ENCODE measurements at regions not wholly inside any gene's neighbourhood (a gene's known extent, or its start where the extent isn't known, plus 50 kb on each side); places are given as distances from the start of the nearest gene placed in this dataset.
"Not testable (repeated sequence)": the region's sequence is repeated elsewhere in the genome, so short reads cannot be mapped to it uniquely, and the experiment has no call there.

DNA sequence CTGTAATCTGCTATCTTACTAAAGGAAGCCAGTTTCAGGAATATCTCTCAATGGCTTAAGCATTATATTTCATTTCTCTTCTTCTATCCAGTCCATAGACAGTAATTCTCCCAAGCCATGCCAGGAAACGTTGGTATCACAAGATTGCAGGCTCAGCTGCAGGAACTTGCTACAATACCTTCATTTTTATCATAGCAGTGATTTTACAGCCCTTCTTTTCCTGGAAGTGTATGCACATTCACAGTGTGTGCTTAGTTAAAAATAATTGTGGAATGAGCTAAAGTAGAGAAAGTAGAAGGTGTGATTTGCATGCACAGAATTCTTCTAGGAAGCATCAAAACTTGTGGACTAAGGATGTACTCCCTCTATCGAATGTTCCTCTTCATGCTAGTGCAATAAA, 647.2 kb upstream of the PTBP2 start:
- no peak for DNase-seq (ENCODE audit: low read depth)

DNA sequence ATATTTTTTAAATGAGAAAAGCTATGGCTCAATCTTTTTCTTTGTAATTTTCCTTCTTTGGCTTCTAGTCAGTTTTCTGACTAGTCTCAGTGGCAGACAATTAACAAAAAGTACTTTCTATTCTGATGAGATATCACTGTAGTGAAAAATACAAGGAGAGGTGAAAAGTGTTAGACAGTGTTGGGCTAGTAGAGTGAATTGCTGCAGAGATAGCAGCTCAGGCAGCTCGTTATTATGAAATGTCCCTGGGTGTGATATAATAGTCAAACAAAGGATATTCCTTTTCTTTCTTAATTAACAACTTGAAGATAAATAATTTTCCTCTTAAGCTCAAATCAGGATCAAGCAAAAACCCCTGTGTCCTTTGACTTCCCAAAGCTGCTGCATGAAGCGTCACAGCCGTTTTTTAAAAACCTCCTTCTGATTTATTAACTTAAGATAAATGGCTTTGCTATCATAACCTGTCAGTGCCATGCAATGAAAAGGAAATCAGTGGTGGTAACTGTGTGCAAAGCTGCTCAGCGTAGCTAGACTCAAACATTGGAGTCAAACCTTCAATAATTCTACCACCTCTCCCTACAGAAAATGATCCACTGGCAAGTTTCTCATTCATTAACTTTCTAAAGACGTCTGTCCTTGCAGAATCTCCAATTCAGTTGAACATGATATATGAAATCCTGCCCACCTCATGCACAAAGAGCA, 646.6 kb upstream of the PTBP2 start:
- no peak for DNase-seq (ENCODE audit: low read depth)

DNA sequence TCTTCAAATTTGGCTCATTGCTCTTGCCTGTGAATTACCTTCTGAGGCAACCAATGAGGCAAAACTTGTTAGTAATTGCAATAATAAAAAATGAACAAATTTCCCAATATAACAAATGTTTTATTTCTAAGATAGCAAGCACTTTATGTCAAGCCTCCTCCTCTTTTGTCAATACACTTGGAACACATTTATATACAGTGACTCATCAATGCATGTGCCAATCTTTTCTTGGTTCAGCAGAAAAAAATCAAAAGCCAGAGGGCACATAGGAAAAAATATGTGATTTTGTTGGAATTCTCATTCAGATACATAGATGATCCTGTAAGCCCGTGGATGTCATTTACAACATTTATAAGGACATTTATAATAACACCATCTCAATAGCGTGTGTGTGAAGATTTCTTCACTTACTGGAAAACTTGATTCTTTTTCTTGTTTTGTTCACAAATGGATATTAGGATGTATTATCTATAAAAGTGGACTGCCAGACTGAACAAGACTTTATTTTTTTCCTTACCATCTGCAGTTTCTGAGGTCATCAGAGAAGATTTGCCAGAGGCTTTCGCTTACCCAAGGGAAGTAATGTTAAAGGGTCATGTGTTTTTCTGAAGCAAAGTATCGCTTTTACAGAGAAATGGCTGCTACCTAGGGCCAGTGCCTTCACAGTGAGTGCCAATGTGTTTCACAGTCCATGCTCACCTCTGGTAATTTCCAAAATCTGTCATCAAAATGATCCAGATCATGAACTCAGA, 645.7 kb upstream of the PTBP2 start:
- no peak for DNase-seq (ENCODE audit: low read depth)

DNA sequence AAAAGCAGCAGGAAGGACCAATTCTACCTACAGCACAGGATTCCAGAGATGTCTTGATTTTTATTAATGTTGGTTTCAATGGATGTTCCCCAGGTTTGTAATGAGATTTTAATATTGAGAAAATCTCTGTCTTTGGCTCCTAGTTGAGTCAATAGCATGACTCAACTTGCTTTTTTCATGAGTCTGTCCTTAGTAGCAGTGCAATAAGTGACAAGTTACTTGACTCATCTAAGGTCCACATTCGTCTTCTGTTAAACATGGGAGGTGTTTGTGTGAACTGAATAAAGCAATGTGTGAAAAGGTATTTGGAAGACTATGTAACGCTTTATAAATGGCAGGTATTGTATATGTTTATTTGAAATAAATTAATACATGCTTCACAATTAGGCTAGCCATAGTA, 645.0 kb upstream of the PTBP2 start:
- no peak for DNase-seq (ENCODE audit: low read depth)

DNA sequence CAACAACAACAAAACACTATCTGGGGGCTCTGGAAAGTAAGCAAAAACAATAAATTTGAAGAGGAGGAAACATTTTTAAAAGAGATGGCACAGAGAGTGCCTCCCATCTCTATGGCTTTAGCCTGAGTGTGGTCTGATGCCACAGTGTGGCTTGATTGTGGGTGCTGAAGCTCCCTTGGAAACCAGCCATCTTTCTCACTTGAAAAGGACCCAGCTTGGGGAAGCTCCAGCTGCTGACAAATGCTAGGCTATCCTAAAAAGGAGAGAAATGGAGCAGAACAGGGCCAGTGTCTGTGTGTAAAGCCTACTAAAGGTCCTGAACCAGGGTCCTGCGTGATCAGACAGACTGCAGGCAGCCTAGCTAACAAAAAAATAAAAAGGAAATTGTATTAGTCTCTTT, 642.0 kb upstream of the PTBP2 start:
- no peak for DNase-seq (ENCODE audit: low read depth)

DNA sequence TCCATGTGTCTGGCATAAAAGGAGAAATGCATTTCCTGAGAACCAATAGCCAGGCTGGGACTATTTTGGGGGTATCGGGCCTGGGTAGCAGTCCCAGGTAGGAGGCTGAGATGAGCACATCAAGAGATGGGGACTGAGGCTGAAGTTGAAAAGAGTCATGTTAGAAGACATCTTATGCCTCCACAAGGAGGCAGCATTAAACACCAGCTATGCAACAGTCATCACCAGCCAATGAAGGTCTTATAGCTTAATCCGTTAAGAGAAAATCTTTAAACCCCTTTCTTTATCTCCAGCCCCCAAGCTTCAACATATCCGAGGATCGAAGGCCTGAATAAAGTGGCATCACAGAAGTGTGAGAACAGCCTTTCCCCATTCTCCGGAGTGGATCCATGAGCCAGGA, 640.7 kb upstream of the PTBP2 start:
- no peak for DNase-seq (ENCODE audit: low read depth)

DNA sequence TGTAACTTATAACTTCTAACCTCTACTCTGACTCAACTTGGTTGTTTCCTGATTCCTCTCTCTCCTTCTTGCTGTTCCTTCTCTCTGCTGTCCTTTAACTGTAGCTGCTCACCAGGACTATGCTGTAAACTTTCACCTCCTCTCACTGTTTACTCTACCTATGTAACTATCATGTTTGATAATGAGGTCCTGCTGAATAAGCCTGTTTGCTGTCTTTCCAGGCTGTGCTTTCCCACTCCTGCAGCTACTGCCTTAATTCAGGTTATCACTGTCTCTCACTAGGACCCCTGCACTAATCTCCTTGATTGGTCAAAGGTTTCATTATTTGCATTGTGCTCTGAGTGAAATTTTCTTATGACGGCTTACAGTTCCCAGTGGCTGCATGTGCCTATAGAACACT, 633.9 kb upstream of the PTBP2 start:
- no peak for DNase-seq (ENCODE audit: low read depth)

DNA sequence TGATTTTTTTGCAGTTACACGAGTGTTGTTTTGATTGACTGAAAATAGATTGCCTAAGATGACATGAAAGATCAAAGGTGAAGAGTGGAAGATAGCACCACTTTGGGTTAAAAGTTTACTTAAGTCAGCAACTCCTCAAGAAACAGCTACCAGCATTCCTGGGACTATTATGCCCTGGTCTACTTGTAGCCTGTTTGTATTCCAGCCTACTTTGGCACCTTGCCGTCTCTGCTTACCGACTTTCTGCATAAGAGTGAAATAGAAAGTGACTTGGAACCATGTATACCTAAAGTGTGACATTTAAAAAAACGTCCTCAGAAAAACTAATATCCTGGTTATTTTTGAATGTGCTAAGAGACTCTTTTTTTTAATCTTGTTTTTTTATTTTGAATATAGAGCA, 631.5 kb upstream of the PTBP2 start:
- DNase-seq (ENCODE audit: low read depth): no peak

DNA sequence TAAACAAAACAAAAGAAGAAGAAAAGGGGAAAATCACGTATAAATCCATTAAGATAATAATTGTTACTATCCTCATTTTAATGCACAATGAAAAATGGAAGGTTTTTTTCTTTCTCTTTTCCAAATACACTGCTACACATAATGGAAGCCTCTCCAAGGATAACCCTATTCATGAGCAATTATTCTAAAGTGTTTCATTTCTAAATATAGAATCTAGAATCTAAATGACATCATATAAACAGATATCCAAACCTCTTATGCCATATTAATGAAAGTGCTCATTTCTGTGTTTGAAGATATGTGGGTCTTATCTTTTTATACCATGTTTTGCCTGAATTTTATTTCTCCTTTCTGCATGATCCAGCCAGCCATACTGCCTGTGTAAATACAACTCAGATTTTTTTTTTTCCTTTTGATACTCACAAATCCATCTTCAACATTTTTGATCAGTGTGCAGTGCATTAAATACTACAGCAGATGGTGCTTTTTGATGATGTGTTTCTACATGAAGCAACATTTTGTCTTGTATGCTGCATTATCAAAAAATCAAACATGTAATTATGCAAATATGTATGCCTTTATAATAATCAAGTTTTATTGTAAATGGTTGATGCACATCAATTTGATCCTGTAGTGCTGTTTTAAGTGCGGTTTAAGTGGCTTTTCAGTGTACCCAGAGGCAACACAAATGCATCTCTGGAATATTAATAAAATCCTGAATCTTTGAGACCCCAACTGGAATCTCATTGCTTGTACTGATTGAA, 625.6 kb upstream of the PTBP2 start:
- no peak for DNase-seq (ENCODE audit: low read depth)

DNA sequence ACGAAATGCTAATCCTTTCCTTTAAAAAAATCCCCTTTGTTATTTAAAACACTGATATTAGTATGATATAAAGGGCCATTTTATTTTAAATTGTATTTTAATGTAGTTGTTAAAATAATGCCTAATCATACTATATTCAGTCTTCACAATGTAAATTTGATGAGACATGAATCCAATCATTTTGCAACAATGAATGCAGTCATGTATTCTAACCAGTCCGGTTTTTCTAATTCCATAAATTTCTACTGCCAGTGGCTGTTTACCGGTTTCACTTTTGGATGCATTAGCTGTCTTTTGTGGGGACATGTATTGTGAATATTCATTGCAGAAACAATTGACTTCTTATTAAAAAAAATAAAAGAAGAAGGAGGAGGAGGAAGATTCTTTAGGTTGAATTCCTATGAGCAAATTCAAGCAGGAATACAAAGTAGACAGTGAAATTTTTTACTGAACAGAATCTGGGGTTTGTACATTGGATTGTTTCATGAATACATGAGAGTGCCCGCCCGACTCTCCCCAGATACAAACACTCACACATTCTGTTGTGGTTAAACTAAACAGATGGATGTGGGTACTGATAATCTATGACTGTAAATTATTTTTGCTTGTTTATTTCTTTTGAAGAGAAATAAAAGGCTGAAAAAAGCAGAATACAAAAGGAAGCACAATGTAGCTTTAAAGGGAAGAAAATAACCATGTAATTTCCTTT, 624.8 kb upstream of the PTBP2 start:
- no peak for DNase-seq (ENCODE audit: low read depth)

DNA sequence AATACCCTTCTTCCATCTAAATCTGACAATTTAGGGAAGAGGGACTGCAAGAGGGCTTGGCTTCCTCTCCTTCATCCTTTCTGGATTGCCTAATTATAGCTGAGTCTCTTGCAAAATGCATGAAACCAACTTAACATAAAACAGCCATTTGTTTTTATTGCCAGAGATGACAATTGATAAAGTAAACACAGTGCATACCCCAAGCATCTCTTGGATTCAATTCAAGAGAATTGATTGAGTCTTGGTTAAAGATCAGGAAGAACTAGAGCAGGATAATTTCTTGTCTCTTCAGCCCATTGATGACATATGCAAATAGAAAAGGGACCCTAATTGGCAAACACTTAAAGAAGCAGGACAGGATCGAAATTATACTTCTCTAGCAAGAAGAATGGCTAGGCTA, 617.1 kb upstream of the PTBP2 start:
- DNase-seq (ENCODE audit: low read depth): no peak

DNA sequence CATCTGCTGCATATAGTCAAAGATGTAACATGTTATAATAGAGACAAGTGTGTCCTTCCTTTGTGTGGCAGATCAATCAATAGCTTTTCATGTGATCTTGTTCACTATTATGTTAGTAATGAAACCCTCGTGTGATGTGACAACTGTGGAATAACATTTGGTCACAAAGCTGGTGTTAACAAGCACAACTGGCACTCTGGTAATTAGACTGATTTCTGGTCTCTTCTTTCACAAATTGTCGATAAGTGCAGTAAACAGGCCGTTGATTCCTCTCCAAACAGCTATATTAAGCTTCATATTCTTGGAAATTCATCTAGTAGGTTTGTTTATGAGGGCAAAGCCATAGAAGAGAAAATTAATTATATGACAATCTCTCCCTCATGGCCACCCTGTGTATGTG, 616.7 kb upstream of the PTBP2 start:
- no peak for DNase-seq (ENCODE audit: low read depth)

DNA sequence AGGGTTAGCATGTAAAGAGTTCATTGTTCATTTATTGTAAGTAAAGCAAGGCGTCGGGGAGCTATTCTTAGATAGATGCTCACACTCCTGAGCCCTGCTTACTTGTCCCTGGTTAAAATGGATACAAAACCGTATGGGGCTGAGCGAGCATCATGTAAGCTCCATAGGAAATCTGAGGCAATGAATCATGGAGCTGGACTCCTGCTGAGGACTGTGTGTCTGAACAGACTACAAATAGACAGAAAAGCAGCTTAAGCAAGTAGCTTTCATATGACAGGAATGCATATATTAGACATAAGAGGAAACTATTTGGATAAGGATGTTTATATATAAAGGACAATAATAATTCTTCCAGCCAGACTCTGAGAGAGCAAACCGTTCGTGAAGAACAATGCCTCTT, 604.9 kb upstream of the PTBP2 start:
- no peak for DNase-seq (ENCODE audit: low read depth)

DNA sequence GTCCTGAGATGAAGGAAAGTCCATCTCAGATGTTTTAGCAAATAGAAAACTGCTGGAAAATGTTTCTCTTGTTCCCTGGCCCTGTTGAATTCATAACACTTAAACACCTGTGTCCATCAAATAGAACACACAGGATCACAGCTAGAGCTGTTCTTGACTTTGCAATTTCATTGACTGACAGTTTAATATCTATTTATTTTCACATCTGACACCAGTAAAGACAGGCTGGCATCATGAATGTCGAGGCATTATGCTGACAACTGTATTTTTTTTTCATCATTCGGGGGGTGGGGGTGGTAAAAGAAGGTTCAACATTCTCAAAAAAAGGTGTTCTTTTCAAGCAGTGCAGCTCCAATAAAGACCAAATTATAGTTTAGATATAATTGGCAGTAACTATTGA, 591.2 kb upstream of the PTBP2 start:
- DNase-seq (ENCODE audit: low read depth): no peak

DNA sequence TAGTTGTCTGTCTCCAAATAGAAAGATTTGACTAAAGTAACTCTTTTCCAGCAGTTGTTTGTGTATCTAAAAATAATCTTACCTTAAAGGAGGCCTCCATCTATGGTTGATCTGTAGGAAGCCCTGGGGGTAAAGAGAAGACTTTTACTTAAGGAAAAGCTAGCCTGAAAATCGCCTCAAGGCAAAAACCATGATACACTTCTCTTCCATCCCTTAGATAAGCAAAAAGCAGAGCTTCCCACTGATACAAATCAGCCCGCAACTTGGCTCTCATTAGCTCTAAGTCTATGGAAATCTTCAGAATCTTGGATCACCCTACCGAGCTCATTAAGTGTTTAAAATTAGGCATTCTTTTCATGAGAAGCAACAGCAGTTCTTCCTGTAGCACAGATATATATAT, 576.9 kb upstream of the PTBP2 start:
- no peak for DNase-seq (ENCODE audit: low read depth)

DNA sequence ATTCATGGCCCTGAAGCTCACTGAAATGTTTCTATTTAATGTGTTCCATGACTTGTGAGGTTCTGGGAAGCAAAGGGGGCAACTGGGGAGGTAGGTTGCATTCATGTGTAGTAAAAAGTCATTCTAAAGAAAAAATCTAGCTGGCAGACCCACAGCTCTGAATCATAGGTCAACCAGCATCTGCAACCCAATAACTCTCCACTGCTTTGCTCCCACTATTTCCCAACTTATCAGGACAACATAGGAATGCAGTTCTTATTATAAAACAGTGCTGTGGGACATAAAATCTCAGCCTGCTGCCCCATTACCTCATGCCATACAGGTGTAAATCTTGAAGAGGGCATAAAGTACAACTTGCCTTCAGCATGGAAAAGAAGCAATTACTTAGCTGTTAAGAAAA, 576.1 kb upstream of the PTBP2 start:
- no peak for DNase-seq (ENCODE audit: low read depth)

DNA sequence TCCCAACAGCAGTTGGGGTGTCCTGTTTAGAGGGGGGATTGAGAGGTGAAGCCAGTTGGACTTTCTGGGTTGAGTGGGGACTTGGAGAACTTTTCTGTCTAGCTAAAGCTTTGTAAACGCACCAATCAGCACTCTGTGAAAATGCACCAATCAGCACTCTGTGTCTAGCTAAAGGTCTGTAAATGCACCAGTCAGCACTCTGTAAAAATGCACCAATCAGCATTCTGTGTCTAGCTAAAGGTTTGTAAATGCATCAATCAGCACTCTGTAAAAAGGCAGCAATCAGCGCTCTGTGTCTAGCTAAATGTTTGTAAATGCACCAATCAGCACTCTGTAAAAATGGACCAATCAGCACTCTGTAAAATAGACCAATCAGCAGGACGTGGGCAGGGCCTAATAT, 568.6 kb upstream of the PTBP2 start:
- not testable (repeated sequence) for DNase-seq (ENCODE audit: low read depth)

DNA sequence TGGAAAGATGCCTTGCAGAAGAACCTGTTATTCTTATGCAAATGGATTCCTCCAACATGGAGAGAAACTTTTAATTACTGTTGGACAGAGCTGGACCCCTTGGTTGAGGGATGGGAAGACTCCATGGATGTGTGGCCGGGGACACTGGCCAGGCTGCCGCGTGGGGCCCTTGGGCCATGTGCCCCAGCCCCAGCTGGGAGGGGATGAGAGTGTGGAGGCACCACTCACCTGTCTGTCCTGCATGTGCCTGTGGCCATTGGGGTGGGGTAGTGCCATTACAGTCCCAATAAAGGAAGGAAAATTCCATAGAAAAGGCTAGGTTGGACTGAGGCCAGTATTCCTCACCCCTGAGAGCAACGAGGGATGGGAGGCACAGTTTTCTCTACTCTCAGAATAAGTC, 564.5 kb upstream of the PTBP2 start:
- no peak for DNase-seq (ENCODE audit: low read depth)

DNA sequence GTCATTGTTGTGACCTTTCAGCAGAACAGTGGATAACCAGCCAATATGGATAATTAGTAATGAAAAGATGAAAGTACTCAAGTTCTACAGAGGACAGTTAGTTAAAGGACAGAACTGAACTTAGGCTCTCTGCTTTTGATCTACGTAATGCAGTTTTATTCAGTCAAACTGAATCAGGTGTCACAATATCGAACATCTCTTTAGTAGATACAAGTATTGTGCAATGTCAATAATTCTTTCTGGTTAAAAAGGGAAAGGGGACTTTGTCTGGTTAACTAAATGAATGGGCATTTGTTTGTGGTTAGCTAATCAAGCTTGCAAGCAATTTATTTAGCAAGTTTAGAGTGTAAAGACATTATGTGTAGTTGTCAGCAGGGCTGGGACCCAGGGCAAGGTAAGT, 562.2 kb upstream of the PTBP2 start:
- DNase-seq (ENCODE audit: low read depth): no peak

DNA sequence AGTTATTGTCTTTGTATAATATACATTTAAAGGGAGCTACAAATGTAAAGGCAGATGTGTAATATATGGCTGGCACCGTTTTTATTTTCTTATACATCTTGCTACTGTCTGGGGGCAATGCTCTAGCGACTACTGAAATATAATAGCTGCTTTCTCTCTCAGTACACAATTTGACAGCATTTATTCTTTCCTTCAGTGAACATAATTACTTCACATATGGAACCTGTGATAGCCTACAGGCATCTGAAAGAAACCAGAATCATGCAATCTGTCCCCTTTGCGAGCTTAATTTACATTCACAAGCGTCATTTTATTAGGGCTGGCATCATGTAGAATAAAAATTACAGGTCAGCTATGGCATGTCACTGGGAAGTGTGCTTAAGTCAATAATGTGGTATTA, 557.5 kb upstream of the PTBP2 start:
- DNase-seq (ENCODE audit: low read depth): no peak

DNA sequence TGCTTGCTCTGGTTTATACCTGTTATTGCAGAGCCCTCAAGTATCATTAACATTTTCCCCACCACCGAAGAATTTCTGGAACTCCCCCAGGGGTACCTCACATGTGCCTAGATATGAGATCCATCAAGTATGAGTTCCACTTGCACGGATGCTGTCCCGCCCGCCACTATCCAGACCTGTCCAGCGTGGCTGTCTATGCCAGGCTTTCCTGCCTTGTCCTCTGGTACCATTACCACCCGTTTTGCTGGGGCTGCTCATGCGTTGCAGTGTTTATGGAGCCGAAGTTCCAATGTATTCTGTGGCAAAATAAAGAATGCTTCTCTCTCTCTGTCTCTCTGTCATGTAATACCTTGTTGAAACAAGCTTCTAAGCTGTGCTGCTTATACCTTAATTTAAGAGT, 543.5 kb upstream of the PTBP2 start:
- no peak for DNase-seq (ENCODE audit: low read depth)

DNA sequence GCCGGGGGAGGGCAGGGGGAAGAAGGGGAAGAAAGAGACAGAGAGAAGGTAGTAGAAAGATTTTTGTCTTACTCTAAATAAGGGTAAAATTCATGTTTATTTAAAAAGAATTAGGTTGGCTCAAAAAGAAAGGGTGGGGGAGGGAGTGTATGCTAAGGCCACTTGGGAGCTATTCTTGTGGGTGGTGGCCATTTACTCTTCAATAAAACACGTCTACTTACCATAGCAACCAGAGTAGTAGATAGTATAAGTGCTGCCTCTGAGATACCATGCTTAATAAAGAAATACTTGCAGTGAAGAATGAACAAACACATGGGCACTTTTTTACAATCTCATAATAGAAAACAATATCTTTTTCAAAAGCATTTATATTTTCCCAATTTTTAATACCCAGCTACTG, 538.1 kb upstream of the PTBP2 start:
- DNase-seq (ENCODE audit: low read depth): no peak

DNA sequence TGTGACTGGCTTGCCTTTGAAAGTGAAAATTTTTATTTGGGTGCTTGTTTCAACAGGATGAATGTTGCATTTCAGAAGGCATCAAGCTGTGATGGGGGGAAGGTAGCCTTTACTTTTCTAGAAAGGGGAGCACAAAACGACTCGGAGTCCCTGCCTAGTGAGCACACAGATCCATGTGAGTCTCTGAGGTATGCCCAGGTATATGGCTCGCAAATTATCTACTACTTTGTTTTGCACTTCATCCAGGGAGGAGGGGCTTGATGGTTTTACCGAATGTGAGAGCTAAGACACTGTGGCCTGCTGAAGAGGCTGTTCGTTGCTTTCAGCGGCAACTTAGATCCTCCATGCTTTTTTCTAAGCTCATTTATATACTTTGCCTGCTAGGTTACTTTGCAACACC, 537.7 kb upstream of the PTBP2 start:
- DNase-seq (ENCODE audit: low read depth): no peak
